ENCODE measurements at regions not wholly inside any gene's neighbourhood (a gene's known extent, or its start where the extent isn't known, plus 50 kb on each side); places are given as distances from the start of the nearest gene placed in this dataset.
A peak's percentile ranks its signal among the peaks of the same experiment; 100 is the strongest.

GRCh38 chr18:75730249-75730648 lies 302.7 kb upstream of the SMIM21 start:
- DNase-seq (ENCODE audit: low read depth in 2 of 2), result no peak
- no peak overlapping the region for H3K9ac ChIP-seq (ENCODE audit: insufficient read depth, low read length)
- no peaks in the 10 kb centered on the region for H3K36me3 ChIP-seq (ENCODE audit: control insufficient read depth, insufficient read depth, low read length)
- no peaks in the 10 kb centered on the region for H3K27me3 ChIP-seq (ENCODE audit: control insufficient read depth, insufficient read depth, low read length)
- no peaks in the 10 kb centered on the region for H3K79me2 ChIP-seq (ENCODE audit: control insufficient read depth, insufficient read depth, low read length)
- TF ChIP-seq CTCF (conservative IDR thresholded peaks at IDR 0.05 in 1 of 2, IDR thresholded peaks at IDR 0.05 in 1 of 2; ENCODE audit: low read depth in 1 of 2, low read length in 2 of 2) (no peak), EZH2 (IDR thresholded peaks at IDR 0.05; ENCODE audit: low read length, missing control alignments) (no peak)
- no peak overlapping the region for H2AFZ ChIP-seq (ENCODE audit: low read length)
- H3K4me1 ChIP-seq (ENCODE audit: control insufficient read depth, extremely low read depth, insufficient read depth, low read length), result no peaks in the 10 kb centered on the region
- H3K4me2 ChIP-seq (ENCODE audit: extremely low read depth, insufficient read depth, low read length), result no peak overlapping the region
- no peak overlapping the region for H3K27ac ChIP-seq (ENCODE audit: insufficient read depth, low read length)
- no peaks in the 10 kb centered on the region for H3K9me3 ChIP-seq (ENCODE audit: control insufficient read depth, insufficient read depth, low read depth, low read length)
- H3K4me3 ChIP-seq (replicated peaks in 1 of 4; ENCODE audit: control extremely low read depth in 1 of 4, insufficient read depth in 1 of 4, low read depth in 3 of 4, low read length in 4 of 4), result no peak overlapping the region
- H4K20me1 ChIP-seq (ENCODE audit: control insufficient read depth, extremely low read depth, insufficient read depth, low read length), result no peaks in the 10 kb centered on the region

- Histone ChIP-seq H3K36me3 (ENCODE audit: control insufficient read depth, insufficient read depth, low read length) (no peaks in the 10 kb centered on the region), H3K9me3 (ENCODE audit: control insufficient read depth, insufficient read depth, low read depth, low read length) (no peaks in the 10 kb centered on the region), H3K4me3 (replicated peaks in 1 of 4; ENCODE audit: control extremely low read depth in 1 of 4, insufficient read depth in 1 of 4, low read depth in 3 of 4, low read length in 4 of 4) (no peak overlapping the region), H3K9ac (ENCODE audit: insufficient read depth, low read length) (no peak overlapping the region), H3K27ac (ENCODE audit: insufficient read depth, low read length) (no peak overlapping the region), H4K20me1 (ENCODE audit: control insufficient read depth, extremely low read depth, insufficient read depth, low read length) (no peaks in the 10 kb centered on the region), H3K27me3 (ENCODE audit: control insufficient read depth, insufficient read depth, low read length) (no peaks in the 10 kb centered on the region), H3K4me2 (ENCODE audit: extremely low read depth, insufficient read depth, low read length) (no peak overlapping the region), H3K4me1 (ENCODE audit: control insufficient read depth, extremely low read depth, insufficient read depth, low read length) (no peaks in the 10 kb centered on the region), H3K79me2 (ENCODE audit: control insufficient read depth, insufficient read depth, low read length) (no peaks in the 10 kb centered on the region), H2AFZ (ENCODE audit: low read length) (no peak overlapping the region)
- TF ChIP-seq CTCF (conservative IDR thresholded peaks at IDR 0.05 in 1 of 2, IDR thresholded peaks at IDR 0.05 in 1 of 2; ENCODE audit: low read depth in 1 of 2, low read length in 2 of 2) (no peak), EZH2 (IDR thresholded peaks at IDR 0.05; ENCODE audit: low read length, missing control alignments) (no peak)
- DNase-seq (ENCODE audit: low read depth in 2 of 2), result no peak
These were observed 301.1 kb upstream of the SMIM21 start for GRCh38 chr18:75728621-75729020.

GRCh38 chr18:75727456-75727855 lies 300.0 kb upstream of the SMIM21 start:
- Histone ChIP-seq H4K20me1 (ENCODE audit: control insufficient read depth, extremely low read depth, insufficient read depth, low read length) (no peaks in the 10 kb centered on the region), H3K27ac (ENCODE audit: insufficient read depth, low read length) (no peak overlapping the region), H3K4me3 (replicated peaks in 1 of 4; ENCODE audit: control extremely low read depth in 1 of 4, insufficient read depth in 1 of 4, low read depth in 3 of 4, low read length in 4 of 4) (no peak overlapping the region), H3K79me2 (ENCODE audit: control insufficient read depth, insufficient read depth, low read length) (no peaks in the 10 kb centered on the region), H3K36me3 (ENCODE audit: control insufficient read depth, insufficient read depth, low read length) (no peaks in the 10 kb centered on the region), H3K4me1 (ENCODE audit: control insufficient read depth, extremely low read depth, insufficient read depth, low read length) (no peaks in the 10 kb centered on the region), H3K4me2 (ENCODE audit: extremely low read depth, insufficient read depth, low read length) (no peak overlapping the region), H3K9me3 (ENCODE audit: control insufficient read depth, insufficient read depth, low read depth, low read length) (no peaks in the 10 kb centered on the region), H2AFZ (ENCODE audit: low read length) (no peak overlapping the region), H3K27me3 (ENCODE audit: control insufficient read depth, insufficient read depth, low read length) (no peaks in the 10 kb centered on the region), H3K9ac (ENCODE audit: insufficient read depth, low read length) (no peak overlapping the region)
- no peak for TF ChIP-seq EZH2 (IDR thresholded peaks at IDR 0.05; ENCODE audit: low read length, missing control alignments)
- TF ChIP-seq CTCF (conservative IDR thresholded peaks at IDR 0.05 in 1 of 2, IDR thresholded peaks at IDR 0.05 in 1 of 2; ENCODE audit: low read depth in 1 of 2, low read length in 2 of 2), result peak; percentile 26 to 48
- DNase-seq (ENCODE audit: low read depth in 2 of 2), result peak; percentile 17 to 24

All from fibroblast of lung (primary cell).